Ishikawa (cell line): ENCODE measurements at regions not wholly inside any gene's neighbourhood (a gene's known extent, or its start where the extent isn't known, plus 50 kb on each side); places are given as distances from the start of the nearest gene placed in this dataset.

ENCODE experiments used
- CEBPB ChIP-seq: IDR thresholded peaks from 2 replicates; pipeline ENCODE4 v1.6.1; 2012
- CREB1 ChIP-seq: IDR thresholded peaks from 2 replicates; pipeline ENCODE4 v1.6.1; 2012; ENCODE audit warnings: low read depth
- EGR1 ChIP-seq: IDR thresholded peaks from 2 replicates; pipeline ENCODE4 v1.6.1; 2012
- EP300 ChIP-seq: IDR thresholded peaks from 2 replicates; pipeline ENCODE4 v1.6.1; 2012; ENCODE audit warnings: borderline replicate concordance
- FOXM1 ChIP-seq: IDR thresholded peaks from 2 replicates; pipeline ENCODE4 v1.6.1; 2012; ENCODE audit warnings: low read depth, borderline replicate concordance
- NFIC ChIP-seq: IDR thresholded peaks from 2 replicates; pipeline ENCODE4 v1.6.1; 2012
- RAD21 ChIP-seq: IDR thresholded peaks from 2 replicates; pipeline ENCODE4 v1.6.1; 2012; ENCODE audit warnings: low read depth
- REST ChIP-seq: IDR thresholded peaks from 2 replicates; pipeline ENCODE4 v1.6.1; 2012; ENCODE audit warnings: low read depth, mild to moderate bottlenecking
- TAF1 ChIP-seq: IDR thresholded peaks from 2 replicates; pipeline ENCODE4 v1.6.1; 2012; ENCODE audit warnings: low read depth, mild to moderate bottlenecking
- TCF12 ChIP-seq: IDR thresholded peaks from 2 replicates; pipeline ENCODE4 v1.6.1; 2012; ENCODE audit warnings: low read depth
- TEAD4 ChIP-seq: IDR thresholded peaks from 2 replicates; pipeline ENCODE4 v1.6.1; 2012
- YY1 ChIP-seq: IDR thresholded peaks from 2 replicates; pipeline ENCODE4 v1.6.1; 2012; ENCODE audit warnings: low read depth
- ZBTB7A ChIP-seq: IDR thresholded peaks from 2 replicates; pipeline ENCODE4 v1.6.1; 2012; ENCODE audit warnings: low read depth
- TF ChIP-seq, protein P1 (sequence below): IDR thresholded peaks from 2 replicates; pipeline ENCODE4 v1.6.1; 2012
- TF ChIP-seq, protein P2 (sequence below): IDR thresholded peaks from 2 replicates; pipeline ENCODE4 v1.6.1; 2012

DNA sequence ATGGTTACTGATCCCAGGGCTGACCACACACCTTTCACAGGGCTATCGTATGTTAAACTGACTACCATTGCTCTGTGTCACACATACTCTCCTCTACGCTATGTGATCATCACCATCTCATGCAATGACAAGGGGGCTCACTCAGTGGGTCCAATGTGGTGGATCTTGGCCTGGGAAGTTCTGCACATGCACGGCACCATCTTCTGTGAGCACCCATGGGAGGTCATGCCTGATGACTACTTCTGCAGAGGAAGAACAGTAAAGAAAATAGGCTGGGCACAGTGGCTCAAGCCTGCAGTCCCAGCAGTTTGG lies 60.0 kb upstream of the FOXD3 start:
- TF ChIP-seq, protein P1, sequence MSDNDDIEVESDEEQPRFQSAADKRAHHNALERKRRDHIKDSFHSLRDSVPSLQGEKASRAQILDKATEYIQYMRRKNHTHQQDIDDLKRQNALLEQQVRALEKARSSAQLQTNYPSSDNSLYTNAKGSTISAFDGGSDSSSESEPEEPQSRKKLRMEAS: no peak
- no peak for TF ChIP-seq RAD21
- no peak for TF ChIP-seq CEBPB
- no peak for TF ChIP-seq REST
- no peak for TF ChIP-seq EP300
- TF ChIP-seq TEAD4: no peak
- TF ChIP-seq EGR1: no peak
- TF ChIP-seq, protein P2, sequence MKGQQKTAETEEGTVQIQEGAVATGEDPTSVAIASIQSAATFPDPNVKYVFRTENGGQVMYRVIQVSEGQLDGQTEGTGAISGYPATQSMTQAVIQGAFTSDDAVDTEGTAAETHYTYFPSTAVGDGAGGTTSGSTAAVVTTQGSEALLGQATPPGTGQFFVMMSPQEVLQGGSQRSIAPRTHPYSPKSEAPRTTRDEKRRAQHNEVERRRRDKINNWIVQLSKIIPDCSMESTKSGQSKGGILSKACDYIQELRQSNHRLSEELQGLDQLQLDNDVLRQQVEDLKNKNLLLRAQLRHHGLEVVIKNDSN: no peak

DNA sequence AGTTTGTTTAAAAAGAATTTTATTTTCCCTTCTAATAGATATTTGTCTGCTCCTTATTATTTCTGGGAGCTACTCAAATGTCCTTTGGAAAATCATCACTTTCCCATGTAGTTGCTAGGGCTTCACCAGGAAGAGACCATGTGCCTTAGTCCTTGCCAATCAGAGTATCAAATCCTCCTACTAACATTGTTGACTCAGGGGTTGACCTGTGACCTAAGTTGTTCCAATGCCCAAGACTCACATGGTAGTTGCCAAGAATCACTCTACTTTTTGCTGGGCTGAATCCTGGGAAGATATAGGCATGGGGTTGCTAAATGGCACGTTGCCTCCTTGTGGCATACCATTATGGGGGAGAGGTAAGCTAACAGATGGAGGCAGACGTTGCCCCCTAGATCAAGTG lies 58.2 kb upstream of the FOXD3 start:
- TF ChIP-seq, protein P1: no peak
- TF ChIP-seq YY1: no peak
- no peak for TF ChIP-seq TAF1
- no peak for TF ChIP-seq REST
- no peak for TF ChIP-seq CEBPB

GRCh38 chr1:63266857-63267256 lies 55.5 kb upstream of the FOXD3 start:
- TF ChIP-seq EGR1 (no peak), EP300 (no peak), TAF1 (no peak), TEAD4 (no peak), RAD21 (no peak), CREB1 (no peak), REST (no peak), NFIC (no peak), TCF12 (no peak), FOXM1 (no peak), YY1 (no peak), CEBPB (no peak), ZBTB7A (no peak)
- TF ChIP-seq, protein P1: no peak
- TF ChIP-seq, protein P2: no peak

DNA sequence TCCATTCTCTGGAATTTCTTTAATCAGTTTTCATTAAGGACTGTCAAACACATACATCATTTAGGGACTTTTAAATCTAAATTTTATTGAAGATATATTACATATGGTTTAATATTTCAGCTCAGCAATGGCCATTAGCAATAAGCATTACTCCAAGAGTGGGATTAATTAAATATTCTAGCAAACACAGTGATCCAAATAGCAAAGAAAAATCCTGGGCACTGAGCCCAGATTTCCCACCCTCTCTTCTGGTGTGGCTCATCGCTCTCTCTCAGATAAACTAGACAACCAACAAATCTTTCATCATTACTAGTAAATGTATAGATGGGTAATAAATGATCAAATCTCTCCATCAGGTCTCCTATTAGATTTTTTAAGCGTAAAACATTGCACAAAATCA lies 53.5 kb upstream of the FOXD3 start:
- TF ChIP-seq RAD21 (no peak), YY1 (no peak), ZBTB7A (no peak), CEBPB (no peak), FOXM1 (no peak), NFIC (no peak), TEAD4 (no peak)
- TF ChIP-seq, protein P2: no peak
- TF ChIP-seq, protein P1: no peak

GRCh38 chr1:63269571-63269970 lies 52.8 kb upstream of the FOXD3 start:
- TF ChIP-seq, protein P1: no peak
- TF ChIP-seq YY1 (no peak), TCF12 (no peak), ZBTB7A (no peak), REST (no peak), NFIC (no peak), TEAD4 (no peak), RAD21 (no peak), FOXM1 (no peak), CREB1 (no peak), EGR1 (no peak), EP300 (no peak), CEBPB (no peak), TAF1 (no peak)
- TF ChIP-seq, protein P2: no peak
